IPS-18c (cell line): ENCODE measurements at regions not wholly inside any gene's neighbourhood (a gene's known extent, or its start where the extent isn't known, plus 50 kb on each side); places are given as distances from the start of the nearest gene placed in this dataset.
"Not testable (repeated sequence)": the region's sequence is repeated elsewhere in the genome, so short reads cannot be mapped to it uniquely, and the experiment has no call there.

Experiments used
- H3K4me3 ChIP-seq: 2 replicates; pipeline ENCODE4 v1.7.0; 2013; ENCODE audit warnings: low read depth, mild to moderate bottlenecking, low read length, moderate library complexity; ENCODE audit not compliant: insufficient read depth
- H3K9me3 ChIP-seq: one replicate; pipeline ENCODE4 v1.6.1; 2013; ENCODE audit warnings: mild to moderate bottlenecking, low read length, moderate library complexity; ENCODE audit not compliant: control insufficient read depth, insufficient read depth

DNA sequence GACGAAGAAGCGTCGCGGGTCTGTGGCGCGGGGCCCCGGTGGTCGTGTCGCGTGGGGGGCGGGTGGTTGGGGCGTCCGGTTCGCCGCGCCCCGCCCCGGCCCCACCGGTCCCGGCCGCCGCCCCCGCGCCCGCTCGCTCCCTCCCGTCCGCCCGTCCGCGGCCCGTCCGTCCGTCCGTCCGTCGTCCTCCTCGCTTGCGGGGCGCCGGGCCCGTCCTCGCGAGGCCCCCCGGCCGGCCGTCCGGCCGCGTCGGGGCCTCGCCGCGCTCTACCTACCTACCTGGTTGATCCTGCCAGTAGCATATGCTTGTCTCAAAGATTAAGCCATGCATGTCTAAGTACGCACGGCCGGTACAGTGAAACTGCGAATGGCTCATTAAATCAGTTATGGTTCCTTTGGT lies 1533.5 kb upstream of the TPTE start:
- not testable (repeated sequence) for H3K4me3 ChIP-seq
- peaks cover 44% of the 10 kb centered on the region for H3K9me3 ChIP-seq

DNA sequence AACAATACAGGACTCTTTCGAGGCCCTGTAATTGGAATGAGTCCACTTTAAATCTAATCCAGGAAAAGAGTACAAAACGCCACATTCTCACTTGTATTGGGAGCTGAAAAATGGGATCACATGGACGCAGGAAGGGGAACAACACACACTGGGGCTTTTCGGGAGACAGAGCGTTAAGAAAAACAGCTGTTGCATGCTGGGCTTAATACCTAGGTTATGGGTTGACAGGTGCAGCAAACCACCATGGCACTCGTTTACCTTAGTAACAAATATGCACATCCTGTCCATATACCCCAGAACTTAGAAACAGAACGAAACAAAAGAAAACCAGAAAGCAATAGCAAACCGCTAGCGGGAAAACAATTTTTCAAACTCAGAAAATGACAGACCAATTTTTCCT lies 1532.7 kb upstream of the TPTE start:
- H3K4me3 ChIP-seq: no peak overlapping the region
- peaks cover 48% of the 10 kb centered on the region for H3K9me3 ChIP-seq

DNA sequence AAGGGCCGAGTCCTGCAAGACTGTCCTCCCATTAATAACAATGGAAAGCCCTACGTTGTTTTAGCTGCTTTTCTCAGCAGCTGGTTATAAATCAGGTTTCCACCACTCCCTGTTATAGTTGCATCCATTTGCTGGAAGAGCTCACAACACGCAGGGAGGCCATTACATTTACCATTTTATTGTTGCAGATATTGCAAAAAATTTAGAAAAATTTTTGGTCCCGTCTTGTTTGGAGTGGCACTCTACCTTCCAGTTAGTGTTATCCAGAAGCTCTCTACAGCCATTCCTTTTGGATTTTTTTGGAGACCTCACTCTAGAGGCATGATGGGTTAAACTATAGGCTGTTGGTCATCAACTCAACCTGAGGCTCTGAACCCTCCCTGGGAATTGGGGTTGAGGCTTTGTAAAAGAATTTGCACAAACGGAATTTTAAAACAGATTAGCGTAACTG lies 1532.1 kb upstream of the TPTE start:
- H3K9me3 ChIP-seq: peaks cover 50% of the 10 kb centered on the region
- H3K4me3 ChIP-seq: no peak overlapping the region

DNA sequence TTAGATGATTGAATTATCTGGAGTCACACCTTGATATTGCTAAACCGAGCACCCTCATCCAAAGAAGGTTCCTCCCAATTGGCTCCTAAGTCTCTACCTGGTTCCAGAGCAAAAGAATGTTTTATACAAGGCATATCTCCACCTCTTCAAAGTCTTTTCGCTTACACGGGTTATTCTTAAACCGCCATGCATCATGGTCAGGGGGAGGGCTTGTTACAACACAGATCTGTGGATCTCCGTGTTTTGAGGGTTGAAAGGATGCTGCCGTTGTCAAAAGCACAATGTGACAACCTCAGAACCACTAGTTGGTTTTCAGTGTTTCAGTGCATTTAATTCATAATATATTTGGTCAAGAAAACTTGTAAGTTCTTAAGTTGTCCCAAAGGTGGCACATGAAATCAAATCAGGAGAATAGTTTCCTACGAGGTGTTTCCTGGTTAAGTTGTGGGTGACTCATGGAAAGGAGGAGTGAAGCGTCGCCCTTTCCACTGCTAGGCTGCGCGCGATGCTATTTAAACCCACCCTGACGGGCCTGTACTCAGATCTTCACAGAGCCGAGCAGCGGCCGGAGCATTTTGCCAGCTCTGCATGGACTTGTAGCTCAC lies 1531.6 kb upstream of the TPTE start:
- peaks cover 51% of the 10 kb centered on the region for H3K9me3 ChIP-seq
- no peak overlapping the region for H3K4me3 ChIP-seq

DNA sequence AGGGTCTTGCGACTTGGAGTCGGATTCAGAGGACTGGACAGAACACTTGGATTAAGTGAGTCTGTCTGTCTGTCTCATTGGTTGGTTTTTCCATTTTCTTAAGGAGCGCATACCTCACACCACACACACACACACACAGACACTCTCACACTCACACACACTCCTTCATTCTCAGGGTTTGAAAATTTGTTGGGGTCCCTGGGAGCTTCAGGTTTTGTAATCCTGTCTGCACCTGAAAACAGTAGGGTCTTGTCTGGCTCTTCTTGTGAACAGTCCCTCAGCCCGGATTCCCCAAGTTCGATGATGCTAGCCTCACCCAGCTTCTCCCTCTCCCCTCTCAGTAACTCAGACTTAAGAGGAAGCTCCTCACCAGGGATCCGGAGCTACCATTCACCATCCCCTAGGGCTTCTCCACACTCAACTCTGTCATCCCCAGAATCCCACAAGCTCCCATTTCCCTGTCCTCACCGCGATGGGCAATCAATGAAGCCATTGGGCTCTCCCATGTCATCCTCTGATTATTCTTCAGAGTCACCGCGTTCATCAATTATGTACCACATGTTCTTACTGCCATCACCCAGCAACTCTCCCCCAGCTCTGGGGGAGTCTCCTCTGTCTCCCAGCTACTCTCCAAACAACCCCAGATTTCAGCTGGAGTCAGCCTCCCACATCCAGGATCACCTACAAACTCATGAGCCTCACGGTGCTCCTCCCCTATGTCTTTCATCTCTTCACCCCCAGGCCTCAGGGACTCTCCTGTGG lies 1530.9 kb upstream of the TPTE start:
- Histone ChIP-seq H3K9me3 (peaks cover 51% of the 10 kb centered on the region), H3K4me3 (no peak overlapping the region)

DNA sequence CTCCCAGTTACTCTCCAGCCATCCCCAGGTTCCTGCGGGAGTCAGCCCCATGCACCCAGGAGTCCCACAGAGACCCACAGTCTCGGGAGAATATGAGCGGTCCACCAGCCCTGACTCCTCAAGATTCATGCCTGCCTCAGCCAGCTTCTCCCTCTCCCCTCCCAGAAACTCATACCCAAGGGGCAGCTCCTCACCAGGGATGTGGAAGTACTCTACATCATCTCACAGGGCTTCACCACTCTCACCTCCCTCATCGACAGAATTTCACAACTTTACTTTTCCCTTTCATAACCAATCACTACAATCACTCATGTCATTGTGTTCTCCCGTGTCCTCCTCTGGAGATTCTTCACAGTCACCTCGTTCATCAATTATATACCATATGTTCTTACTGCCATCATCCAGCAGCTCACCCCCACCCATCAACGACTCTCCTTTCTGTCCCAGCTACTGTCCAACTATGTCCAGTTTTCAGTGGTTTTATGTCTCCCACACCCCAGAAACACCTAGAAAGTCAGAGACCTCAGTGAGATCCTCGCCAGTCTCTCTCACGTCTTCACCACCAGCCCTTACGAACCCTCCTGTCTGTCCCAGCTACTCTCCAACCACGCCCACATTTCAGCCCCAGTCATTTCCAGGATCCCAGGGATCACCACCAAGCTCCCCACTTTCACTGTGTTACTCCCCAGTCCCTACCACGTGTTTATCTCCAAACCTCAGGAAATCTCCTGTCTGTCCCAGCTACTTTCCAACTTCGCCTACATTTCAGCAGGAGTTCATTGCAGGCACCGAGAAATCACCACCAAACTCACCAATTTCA lies 1530.1 kb upstream of the TPTE start:
- Histone ChIP-seq H3K9me3 (peaks cover 59% of the 10 kb centered on the region), H3K4me3 (no peak overlapping the region)

DNA sequence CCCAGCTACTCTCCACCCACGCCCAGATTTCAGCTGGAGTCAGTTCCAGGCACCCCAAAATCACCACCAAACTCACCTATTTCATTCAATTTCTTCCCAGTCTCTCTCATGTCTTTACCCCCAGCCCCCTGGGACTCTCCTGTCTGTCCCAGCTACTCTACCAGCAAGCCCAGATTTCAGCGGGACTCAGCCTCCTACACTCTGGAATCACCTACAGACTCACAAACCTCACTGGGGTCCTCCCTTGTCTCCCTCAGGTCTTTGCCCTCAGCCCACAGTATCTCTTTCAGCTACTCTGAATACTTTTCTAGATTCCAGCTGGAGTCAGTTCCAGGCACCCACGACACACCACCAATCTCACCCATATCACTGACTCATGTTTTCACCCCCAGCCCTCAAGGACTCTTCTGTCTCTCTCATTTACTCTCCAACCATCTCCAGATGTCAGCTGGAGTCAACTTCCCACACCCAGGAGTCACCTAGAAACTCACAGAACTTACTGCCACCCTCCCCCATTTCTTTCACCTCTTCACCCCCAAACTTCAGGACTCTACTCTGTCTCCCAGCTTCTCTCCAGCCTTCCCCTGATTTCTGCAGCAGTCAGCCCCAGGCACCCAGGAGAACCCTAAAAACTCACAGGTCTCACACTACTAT lies 1529.3 kb upstream of the TPTE start:
- H3K9me3 ChIP-seq: peaks cover 61% of the 10 kb centered on the region
- H3K4me3 ChIP-seq: peak overlapping the region; percentile 26; the same call in 1 of the 2 replicates

DNA sequence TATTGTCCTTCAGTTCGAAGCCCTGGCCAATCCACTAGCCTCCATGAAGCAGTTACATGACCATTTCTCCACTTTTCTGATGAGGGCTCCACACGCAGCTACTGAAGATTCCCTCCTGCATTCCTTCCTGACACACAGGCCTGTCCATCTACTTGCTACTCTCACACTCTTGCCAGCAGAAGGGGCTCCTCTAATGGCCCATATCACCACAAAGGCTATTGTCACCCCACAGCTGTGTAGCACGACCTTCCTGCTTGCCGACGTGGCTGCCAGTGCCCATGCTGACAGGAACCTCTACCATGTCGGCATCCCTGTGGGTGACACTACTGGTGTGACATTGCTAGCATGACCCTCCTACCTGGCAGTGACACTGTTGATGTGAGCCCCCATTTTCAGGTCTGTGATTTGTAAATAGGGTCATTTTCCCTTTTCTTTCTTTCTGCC lies 1528.6 kb upstream of the TPTE start:
- peak overlapping the region; percentile 26; the same call in 1 of the 2 replicates for H3K4me3 ChIP-seq
- H3K9me3 ChIP-seq: peaks cover 61% of the 10 kb centered on the region

DNA sequence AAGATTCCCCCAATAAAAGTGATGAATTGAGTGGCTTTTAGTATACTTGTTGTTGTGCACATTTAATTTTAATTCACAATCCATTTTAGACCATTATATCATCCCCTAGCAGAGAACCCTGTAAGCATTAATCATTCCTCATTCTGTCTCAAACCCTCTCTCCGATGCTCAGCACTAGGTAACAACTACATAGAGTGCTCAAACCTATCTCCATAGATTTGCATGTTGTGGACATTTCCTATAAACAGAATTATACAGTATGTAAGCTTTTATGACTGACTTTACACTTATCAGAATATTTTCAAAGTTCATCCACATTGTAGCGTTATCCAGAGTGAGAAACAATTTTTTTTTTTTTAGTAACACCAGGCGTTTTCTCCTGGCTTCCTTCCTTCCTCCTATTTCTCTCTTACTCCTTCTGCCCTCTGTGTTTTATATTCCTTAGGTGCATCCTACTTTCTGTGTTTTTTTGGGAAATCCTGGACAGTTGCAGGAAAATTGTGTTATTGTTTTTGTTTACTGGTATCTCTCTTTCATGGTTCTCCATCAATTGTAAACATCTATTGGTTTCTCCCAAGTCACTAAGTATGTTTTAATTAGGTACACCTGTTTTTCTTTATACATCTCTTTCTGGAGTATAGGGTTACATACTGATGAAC lies 1528.0 kb upstream of the TPTE start:
- peaks cover 61% of the 10 kb centered on the region for H3K9me3 ChIP-seq
- no peak overlapping the region for H3K4me3 ChIP-seq

DNA sequence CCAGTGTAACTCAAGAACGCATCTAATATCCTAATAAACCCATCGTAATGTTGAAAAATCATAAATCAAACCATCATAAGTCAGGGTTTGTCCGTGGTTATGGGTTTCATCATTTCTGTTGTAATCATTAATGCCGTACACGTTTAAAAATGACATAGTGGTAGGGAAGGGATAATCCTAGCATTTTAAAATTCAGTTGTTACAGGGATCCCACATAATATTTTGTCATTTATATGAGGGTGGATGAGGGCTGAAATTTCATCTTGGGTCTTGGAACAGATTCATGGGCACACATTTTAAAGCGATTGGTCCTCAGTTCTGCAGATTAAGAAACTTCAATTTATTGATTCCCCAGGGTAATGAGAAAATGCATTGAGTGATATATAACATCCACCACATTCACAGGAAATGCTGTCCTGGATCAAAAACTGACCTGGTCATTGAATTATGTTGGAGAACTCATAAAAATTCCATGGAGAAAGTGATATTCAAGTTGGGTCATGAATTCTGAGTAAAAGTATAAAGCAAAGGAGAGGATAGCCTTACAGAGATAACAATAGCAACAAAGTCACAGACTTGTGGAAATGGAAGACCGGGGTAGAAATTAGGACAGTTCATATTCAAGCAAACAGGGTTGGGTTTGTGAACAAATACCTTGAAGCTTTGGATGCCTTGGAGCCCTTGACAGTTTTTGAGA lies 1527.3 kb upstream of the TPTE start:
- peaks cover 55% of the 10 kb centered on the region for H3K9me3 ChIP-seq
- no peak overlapping the region for H3K4me3 ChIP-seq

DNA sequence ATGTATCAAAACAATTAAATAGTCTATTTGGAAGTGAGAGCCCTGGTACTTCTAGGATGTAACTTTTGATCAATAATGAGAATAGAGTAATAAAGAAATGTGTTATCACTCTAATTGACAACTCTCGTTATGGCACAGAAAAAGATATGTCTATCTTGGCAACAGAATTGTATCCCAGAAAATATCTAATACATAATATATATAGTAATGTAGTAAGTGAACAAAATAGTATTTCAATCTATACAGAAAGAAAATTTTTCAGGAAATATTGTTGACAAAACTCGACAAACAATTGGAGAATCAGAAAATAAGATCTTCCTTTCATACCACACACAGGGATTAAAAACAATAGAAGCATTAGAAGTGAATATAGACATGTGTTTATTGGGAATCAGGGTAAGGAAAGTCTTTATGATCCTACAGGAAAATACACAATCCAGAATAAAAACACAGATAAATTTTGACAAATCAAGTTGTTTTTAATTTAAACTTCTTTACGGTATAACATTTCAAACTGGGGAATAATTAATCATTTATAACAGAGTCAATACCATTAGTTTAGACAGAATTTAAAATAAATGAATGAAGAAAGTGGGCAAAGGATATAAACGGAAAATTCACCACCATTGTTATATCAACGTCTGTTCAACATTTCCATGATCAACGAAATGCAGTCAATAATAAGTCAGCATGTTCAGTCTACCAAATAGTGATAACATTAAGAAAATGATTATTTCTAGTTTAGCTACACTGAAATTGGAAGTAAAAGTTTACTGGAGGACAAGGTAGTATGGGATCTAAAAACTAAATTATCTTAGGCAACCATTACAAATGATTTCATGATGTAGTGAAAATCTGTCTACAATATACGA lies 1526.5 kb upstream of the TPTE start:
- Histone ChIP-seq H3K4me3 (no peak overlapping the region), H3K9me3 (peaks cover 47% of the 10 kb centered on the region)

DNA sequence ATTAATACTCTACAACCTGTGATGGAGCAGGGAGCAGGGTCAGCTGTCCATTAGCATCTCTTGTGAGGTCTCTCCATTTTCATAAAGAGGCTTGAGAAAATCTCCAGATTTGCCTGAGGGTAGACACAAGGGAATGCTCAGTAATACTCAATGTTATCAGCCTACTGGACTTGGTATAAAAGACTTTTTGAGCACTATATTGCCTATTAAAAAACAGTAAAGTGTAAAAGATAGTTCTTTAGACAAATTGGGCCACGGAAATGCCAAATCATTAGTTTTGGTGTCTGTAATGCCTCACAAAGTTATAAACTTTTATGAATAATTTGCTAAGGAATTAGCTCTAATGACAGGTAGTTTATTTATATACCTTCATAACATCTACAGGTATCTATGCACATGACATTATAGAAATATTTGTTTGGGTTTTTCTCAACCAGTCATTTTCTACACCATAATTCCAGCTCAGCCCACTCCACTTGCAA lies 1524.9 kb upstream of the TPTE start:
- H3K9me3 ChIP-seq: peaks cover 31% of the 10 kb centered on the region
- H3K4me3 ChIP-seq: not testable (repeated sequence)

DNA sequence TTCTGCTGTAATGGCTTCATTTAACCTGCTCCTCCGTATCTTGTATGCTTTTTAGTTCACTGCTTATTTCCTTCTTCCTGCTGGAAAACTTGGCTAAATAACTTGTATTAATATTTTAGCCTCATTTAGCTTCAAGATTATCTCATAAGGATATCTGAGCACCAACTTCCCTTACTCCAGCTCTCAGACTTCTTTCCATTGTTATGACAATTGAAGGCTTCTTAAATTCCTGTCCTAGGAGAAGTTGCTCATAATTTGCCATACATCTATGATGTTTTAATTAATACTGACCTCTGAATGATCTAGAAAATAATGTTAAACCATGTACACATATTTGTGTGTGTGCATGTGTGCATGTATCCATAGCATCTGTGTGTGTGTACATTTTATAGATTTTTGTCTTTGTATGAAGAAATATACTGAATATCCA lies 1524.4 kb upstream of the TPTE start:
- no peak overlapping the region for H3K4me3 ChIP-seq
- peaks cover 26% of the 10 kb centered on the region for H3K9me3 ChIP-seq

DNA sequence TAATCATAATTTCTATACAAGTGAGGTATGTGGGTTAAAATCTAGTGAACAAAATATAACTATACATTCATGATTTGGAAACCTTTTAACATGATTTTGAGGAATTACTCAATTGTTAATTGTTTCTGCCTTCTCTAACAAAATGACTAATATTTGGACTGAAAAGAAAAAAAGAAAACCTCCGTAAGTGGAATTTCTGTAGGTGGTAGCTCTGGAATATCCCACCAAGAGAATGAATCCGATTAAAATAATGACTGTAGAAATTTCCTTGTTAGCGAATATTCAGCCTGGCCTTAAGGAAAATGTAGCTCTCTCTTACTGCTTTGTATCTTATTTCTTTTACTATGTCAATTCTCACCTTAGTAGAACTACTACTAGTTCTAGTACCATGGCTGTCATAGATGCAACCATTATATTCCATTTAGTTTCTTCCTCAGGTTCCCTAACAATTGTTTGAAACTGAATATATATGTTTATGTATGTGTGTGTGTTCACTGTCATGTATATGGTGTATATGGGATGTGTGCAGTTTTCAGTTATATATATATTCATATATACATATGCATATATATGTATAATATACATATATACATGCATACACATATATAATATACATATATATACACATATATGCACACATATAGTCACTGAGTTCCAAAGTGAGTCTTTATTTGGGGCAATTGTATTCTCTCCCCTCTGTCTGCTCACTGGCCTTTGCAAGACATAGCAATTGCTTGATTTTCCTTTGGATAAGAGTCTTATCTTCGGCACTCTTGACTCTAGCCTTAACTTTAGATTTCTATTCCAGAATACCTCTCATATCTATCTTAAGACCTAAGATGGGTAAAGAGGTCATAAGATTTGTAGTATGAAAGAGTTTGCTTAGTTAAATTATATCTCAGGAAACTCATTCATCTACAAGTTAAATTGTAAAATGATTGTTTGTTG lies 1523.7 kb upstream of the TPTE start:
- peaks cover 19% of the 10 kb centered on the region for H3K9me3 ChIP-seq
- not testable (repeated sequence) for H3K4me3 ChIP-seq
